ENCODE measurements at regions not wholly inside any gene's neighbourhood (a gene's known extent, or its start where the extent isn't known, plus 50 kb on each side); places are given as distances from the start of the nearest gene placed in this dataset.

GRCh38 chr1:81428998-81429397 lies 371.7 kb upstream of the ADGRL2 start:
- TF ChIP-seq CTCF (IDR thresholded peaks at IDR 0.05) = no peak
- TF ChIP-seq POLR2A (IDR thresholded peaks at IDR 0.05) = no peak
- no peak for TF ChIP-seq POLR2AphosphoS5 (IDR thresholded peaks at IDR 0.05)

Measured in sigmoid colon (tissue), 4 donors.